ENCODE measurements at regions not wholly inside any gene's neighbourhood (a gene's known extent, or its start where the extent isn't known, plus 50 kb on each side); places are given as distances from the start of the nearest gene placed in this dataset.
"Not testable (repeated sequence)": the region's sequence is repeated elsewhere in the genome, so short reads cannot be mapped to it uniquely, and the experiment has no call there.

- no peaks in the 10 kb centered on the region for H3K27me3 ChIP-seq (ENCODE audit: insufficient read depth, low read length)
- H3K9ac ChIP-seq (ENCODE audit: low read length), result no peak overlapping the region
- no peak overlapping the region for H2AFZ ChIP-seq (ENCODE audit: low read length)
- no peak overlapping the region for H3K4me2 ChIP-seq (ENCODE audit: low read length)
- H4K20me1 ChIP-seq (ENCODE audit: insufficient read depth, low read length), result no peaks in the 10 kb centered on the region
- H3F3A ChIP-seq (ENCODE audit: insufficient read depth, low read length), result no peaks in the 10 kb centered on the region
- H3K4me1 ChIP-seq (ENCODE audit: insufficient read depth, low read length, severe bottlenecking), result no peaks in the 10 kb centered on the region
- no peaks in the 10 kb centered on the region for H3K36me3 ChIP-seq (ENCODE audit: insufficient read depth, low read length)
- H3K4me3 ChIP-seq (ENCODE audit: low read depth, low read length, poor library complexity, severe bottlenecking), result no peak overlapping the region
- H3K9me3 ChIP-seq (ENCODE audit: low read length), result no peaks in the 10 kb centered on the region
- no peaks in the 10 kb centered on the region for H3K9me2 ChIP-seq (ENCODE audit: low read depth, low read length)
- TF ChIP-seq EZH2 (IDR thresholded peaks at IDR 0.05; ENCODE audit: borderline replicate concordance, low read length), result no peak
- TF ChIP-seq CTCF (IDR thresholded peaks at IDR 0.05; ENCODE audit: low read length), result no peak
- no peak overlapping the region for H3K27ac ChIP-seq (ENCODE audit: low read depth, low read length, poor library complexity, severe bottlenecking)
- no peaks in the 10 kb centered on the region for H3K79me2 ChIP-seq (ENCODE audit: insufficient read depth, low read length)
Observed at GRCh38 chr5:6078881-6079280, 299.5 kb downstream of the MED10 start.

- TF ChIP-seq CTCF (IDR thresholded peaks at IDR 0.05; ENCODE audit: low read length), result no peak
- TF ChIP-seq EZH2 (IDR thresholded peaks at IDR 0.05; ENCODE audit: borderline replicate concordance, low read length), result no peak
- H3K27ac ChIP-seq (ENCODE audit: low read depth, low read length, poor library complexity, severe bottlenecking), result no peak overlapping the region
- H3K9me2 ChIP-seq (ENCODE audit: low read depth, low read length), result no peaks in the 10 kb centered on the region
- H3K27me3 ChIP-seq (ENCODE audit: insufficient read depth, low read length), result no peaks in the 10 kb centered on the region
- H3K79me2 ChIP-seq (ENCODE audit: insufficient read depth, low read length), result no peaks in the 10 kb centered on the region
- H3K9me3 ChIP-seq (ENCODE audit: low read length), result no peaks in the 10 kb centered on the region
- no peaks in the 10 kb centered on the region for H3K36me3 ChIP-seq (ENCODE audit: insufficient read depth, low read length)
- no peak overlapping the region for H3K9ac ChIP-seq (ENCODE audit: low read length)
- no peaks in the 10 kb centered on the region for H3K4me1 ChIP-seq (ENCODE audit: insufficient read depth, low read length, severe bottlenecking)
- no peak overlapping the region for H3K4me3 ChIP-seq (ENCODE audit: low read depth, low read length, poor library complexity, severe bottlenecking)
- H4K20me1 ChIP-seq (ENCODE audit: insufficient read depth, low read length), result no peaks in the 10 kb centered on the region
- no peaks in the 10 kb centered on the region for H3F3A ChIP-seq (ENCODE audit: insufficient read depth, low read length)
- no peak overlapping the region for H3K4me2 ChIP-seq (ENCODE audit: low read length)
- no peak overlapping the region for H2AFZ ChIP-seq (ENCODE audit: low read length)
Observed at GRCh38 chr5:6076341-6077239, 301.8 kb downstream of the MED10 start.

GRCh38 chr5:6072488-6072887 is 305.9 kb downstream of the MED10 start:
- H3K4me2 ChIP-seq (ENCODE audit: low read length); H4K20me1 ChIP-seq (ENCODE audit: insufficient read depth, low read length); H3K27me3 ChIP-seq (ENCODE audit: insufficient read depth, low read length); H3K9me2 ChIP-seq (ENCODE audit: low read depth, low read length); H3K4me3 ChIP-seq (ENCODE audit: low read depth, low read length, poor library complexity, severe bottlenecking); H3K79me2 ChIP-seq (ENCODE audit: insufficient read depth, low read length); H3K4me1 ChIP-seq (ENCODE audit: insufficient read depth, low read length, severe bottlenecking); H2AFZ ChIP-seq (ENCODE audit: low read length); H3K27ac ChIP-seq (ENCODE audit: low read depth, low read length, poor library complexity, severe bottlenecking); H3F3A ChIP-seq (ENCODE audit: insufficient read depth, low read length); H3K9me3 ChIP-seq (ENCODE audit: low read length); H3K9ac ChIP-seq (ENCODE audit: low read length); H3K36me3 ChIP-seq (ENCODE audit: insufficient read depth, low read length): not testable (repeated sequence)
